ENCODE measurements at regions not wholly inside any gene's neighbourhood (a gene's known extent, or its start where the extent isn't known, plus 50 kb on each side); places are given as distances from the start of the nearest gene placed in this dataset.

GRCh38 chr11:134838708-134839107, 426.7 kb upstream of the B3GAT1 start:
- H3K23ac ChIP-seq (ENCODE audit: insufficient read length, low read depth, low read length), result no peak overlapping the region
- no peaks in the 10 kb centered on the region for H4K20me1 ChIP-seq (ENCODE audit: control insufficient read depth, insufficient read depth, insufficient read length)
- Mint-ChIP-seq H3K27me3 (ENCODE audit: low read depth) (peaks cover 28% of the 10 kb centered on the region), H3K4me3 (no peak overlapping the region), H3K4me1 (no peaks in the 10 kb centered on the region), H3K36me3 (ENCODE audit: insufficient read depth in 1 of 3, low read depth in 3 of 3) (no peaks in the 10 kb centered on the region), H3K27ac (no peak overlapping the region), H3K9me3 (peaks cover 1 to 3% of the 10 kb centered on the region in 2 experiments; a peak in 3 of 5 replicates)
- H3K27me3 ChIP-seq (ENCODE audit: insufficient read depth, low read length), result no peaks in the 10 kb centered on the region
- no peak overlapping the region for H4K91ac ChIP-seq (ENCODE audit: insufficient read length, low read depth, low read length)
- no peak overlapping the region for H3T11ph ChIP-seq (ENCODE audit: low read length)
- H3K4me2 ChIP-seq (ENCODE audit: insufficient read depth, insufficient read length, low read length), result no peak overlapping the region
- H3K9ac ChIP-seq (ENCODE audit: extremely low read depth, insufficient read length, low read length), result no peak overlapping the region
- DNase-seq, result no peak
- no peak overlapping the region for H4K8ac ChIP-seq (replicated peaks; ENCODE audit: insufficient read length, low read depth, low read length)
- no peak overlapping the region for H2BK120ac ChIP-seq (ENCODE audit: low read depth, low read length, poor library complexity, severe bottlenecking)
- no peak overlapping the region for H2BK15ac ChIP-seq (ENCODE audit: low read depth, low read length)
- no peak overlapping the region for H4K5ac ChIP-seq (ENCODE audit: insufficient read length, low read depth, low read length)
- no peak overlapping the region for H2BK20ac ChIP-seq (ENCODE audit: low read depth, low read length, poor library complexity, severe bottlenecking)
- no CpG with 5 or more reads among the region's 10 CpGs for WGBS (ENCODE audit: extremely low coverage, insufficient read length, low lambda C conversion rate)
- H3K14ac ChIP-seq (ENCODE audit: insufficient read depth, low read length), result no peak overlapping the region
- H3K4ac ChIP-seq (ENCODE audit: low read depth, low read length), result no peak overlapping the region
- no peaks in the 10 kb centered on the region for H3K4me1 ChIP-seq (ENCODE audit: insufficient read depth, low read length)
- no peaks in the 10 kb centered on the region for H3K9me3 ChIP-seq (ENCODE audit: control insufficient read depth, low read depth, low read length)
- no peak overlapping the region for H3K27ac ChIP-seq (ENCODE audit: insufficient read length, low read depth, low read length)
- H2BK5ac ChIP-seq (ENCODE audit: insufficient read length, low read length), result no peak overlapping the region
- no peak overlapping the region for H2AK5ac ChIP-seq (ENCODE audit: insufficient read length, low read length)
- no peak overlapping the region for H3K56ac ChIP-seq (ENCODE audit: insufficient read length, low read depth, low read length)
- H3K18ac ChIP-seq (ENCODE audit: insufficient read length, low read depth, low read length), result no peak overlapping the region
- H3K79me2 ChIP-seq (ENCODE audit: insufficient read depth, low read length), result no peaks in the 10 kb centered on the region
- no peak overlapping the region for H2AFZ ChIP-seq (ENCODE audit: low read length)
- TF ChIP-seq CTCF (conservative IDR thresholded peaks at IDR 0.05), result no peak
- H3K23me2 ChIP-seq (ENCODE audit: insufficient read length, low read depth, low read length, poor library complexity, severe bottlenecking), result no peaks in the 10 kb centered on the region
- H3K79me1 ChIP-seq (ENCODE audit: insufficient read depth, low read depth, low read length, poor library complexity, severe bottlenecking), result no peaks in the 10 kb centered on the region
- no peak overlapping the region for H2BK12ac ChIP-seq (ENCODE audit: insufficient read length, low read depth, low read length)
